Cardiac fibroblast (primary cell): ENCODE measurements at regions not wholly inside any gene's neighbourhood (a gene's known extent, or its start where the extent isn't known, plus 50 kb on each side); places are given as distances from the start of the nearest gene placed in this dataset.

Experiments used
- DNase-seq, 2 donors: peaks; one replicate each; pipeline versions ENCODE4 v3.0.0 to v3.0.0-alpha.2; 2010; ENCODE audit warnings: low read depth in 2 of 2
- H3K4me3 ChIP-seq, 2 donors: replicated peaks in 1 of 2; 1 replicate in 1 of 2; 2 replicates in 1 of 2; pipeline ENCODE4 v1.5.1; 2011; ENCODE audit warnings: low read depth in 2 of 2, low read length in 2 of 2, mild to moderate bottlenecking in 2 of 2, moderate library complexity in 1 of 2
- CTCF ChIP-seq: IDR thresholded peaks from one replicate; pipeline ENCODE4 v1.5.1; 2011; ENCODE audit warnings: low read depth, mild to moderate bottlenecking, low read length, inconsistent platforms

- no peak for TF ChIP-seq CTCF
- no peak overlapping the region for H3K4me3 ChIP-seq
- DNase-seq = no peak
Measured at GRCh38 chrX:7225338-7225737, 77.4 kb upstream of the PUDP start.

GRCh38 chrX:7223271-7223670 is 75.3 kb upstream of the PUDP start:
- no peak overlapping the region for H3K4me3 ChIP-seq
- no peak for DNase-seq
- TF ChIP-seq CTCF = no peak

GRCh38 chrX:7220121-7220520 is 72.2 kb upstream of the PUDP start:
- DNase-seq = no peak
- TF ChIP-seq CTCF = no peak
- H3K4me3 ChIP-seq = no peak overlapping the region

GRCh38 chrX:7219153-7219705 is 71.3 kb upstream of the PUDP start:
- no peak overlapping the region for H3K4me3 ChIP-seq
- TF ChIP-seq CTCF = no peak
- no peak for DNase-seq

GRCh38 chrX:7218321-7219152 is 70.6 kb upstream of the PUDP start:
- H3K4me3 ChIP-seq = no peak overlapping the region
- TF ChIP-seq CTCF = no peak
- no peak for DNase-seq

GRCh38 chrX:7216981-7217587 is 69.1 kb upstream of the PUDP start:
- TF ChIP-seq CTCF = no peak
- no peak for DNase-seq

More at GRCh38 chrX:7216981-7217587, 69.1 kb upstream of the PUDP start:
- no peak overlapping the region for H3K4me3 ChIP-seq
